ENCODE measurements at regions not wholly inside any gene's neighbourhood (a gene's known extent, or its start where the extent isn't known, plus 50 kb on each side); places are given as distances from the start of the nearest gene placed in this dataset.

DNA sequence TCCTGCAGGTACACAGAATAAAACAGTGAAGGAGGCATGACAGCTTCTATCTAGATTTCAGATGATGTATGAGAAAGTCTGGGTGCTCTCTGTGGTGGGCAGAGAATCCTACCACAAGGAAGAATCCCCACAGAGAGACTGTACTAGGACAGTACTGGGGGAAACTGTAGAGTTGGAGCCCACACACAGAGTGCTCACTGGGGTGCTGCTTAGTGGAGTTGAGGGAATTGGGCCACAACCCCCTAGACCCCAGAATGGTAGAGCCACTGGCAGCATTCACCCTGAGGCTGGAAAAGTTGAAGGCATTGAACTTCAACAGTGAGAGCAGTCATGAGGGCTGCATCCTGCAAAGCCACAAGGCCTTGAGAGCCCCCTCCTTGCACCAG, 62.2 kb upstream of the TNFRSF21 start:
- TF ChIP-seq TAF1 (IDR thresholded peaks at IDR 0.05; ENCODE audit: low read depth) = no peak
- no peak for TF ChIP-seq EP300 (IDR thresholded peaks at IDR 0.05; ENCODE audit: borderline replicate concordance)
- TF ChIP-seq, protein P1, sequence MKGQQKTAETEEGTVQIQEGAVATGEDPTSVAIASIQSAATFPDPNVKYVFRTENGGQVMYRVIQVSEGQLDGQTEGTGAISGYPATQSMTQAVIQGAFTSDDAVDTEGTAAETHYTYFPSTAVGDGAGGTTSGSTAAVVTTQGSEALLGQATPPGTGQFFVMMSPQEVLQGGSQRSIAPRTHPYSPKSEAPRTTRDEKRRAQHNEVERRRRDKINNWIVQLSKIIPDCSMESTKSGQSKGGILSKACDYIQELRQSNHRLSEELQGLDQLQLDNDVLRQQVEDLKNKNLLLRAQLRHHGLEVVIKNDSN (IDR thresholded peaks at IDR 0.05) = no peak
- no peak for TF ChIP-seq FOXM1 (IDR thresholded peaks at IDR 0.05; ENCODE audit: borderline replicate concordance, low read depth)
- TF ChIP-seq, protein P2, sequence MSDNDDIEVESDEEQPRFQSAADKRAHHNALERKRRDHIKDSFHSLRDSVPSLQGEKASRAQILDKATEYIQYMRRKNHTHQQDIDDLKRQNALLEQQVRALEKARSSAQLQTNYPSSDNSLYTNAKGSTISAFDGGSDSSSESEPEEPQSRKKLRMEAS (IDR thresholded peaks at IDR 0.05) = no peak
- TF ChIP-seq CEBPB (IDR thresholded peaks at IDR 0.05) = no peak
- TF ChIP-seq TEAD4 (IDR thresholded peaks at IDR 0.05) = no peak
